ENCODE measurements at regions not wholly inside any gene's neighbourhood (a gene's known extent, or its start where the extent isn't known, plus 50 kb on each side); places are given as distances from the start of the nearest gene placed in this dataset.

- no peak for TF ChIP-seq REST (IDR thresholded peaks at IDR 0.05; ENCODE audit: unreplicated experiment)
- TF ChIP-seq, protein P1, sequence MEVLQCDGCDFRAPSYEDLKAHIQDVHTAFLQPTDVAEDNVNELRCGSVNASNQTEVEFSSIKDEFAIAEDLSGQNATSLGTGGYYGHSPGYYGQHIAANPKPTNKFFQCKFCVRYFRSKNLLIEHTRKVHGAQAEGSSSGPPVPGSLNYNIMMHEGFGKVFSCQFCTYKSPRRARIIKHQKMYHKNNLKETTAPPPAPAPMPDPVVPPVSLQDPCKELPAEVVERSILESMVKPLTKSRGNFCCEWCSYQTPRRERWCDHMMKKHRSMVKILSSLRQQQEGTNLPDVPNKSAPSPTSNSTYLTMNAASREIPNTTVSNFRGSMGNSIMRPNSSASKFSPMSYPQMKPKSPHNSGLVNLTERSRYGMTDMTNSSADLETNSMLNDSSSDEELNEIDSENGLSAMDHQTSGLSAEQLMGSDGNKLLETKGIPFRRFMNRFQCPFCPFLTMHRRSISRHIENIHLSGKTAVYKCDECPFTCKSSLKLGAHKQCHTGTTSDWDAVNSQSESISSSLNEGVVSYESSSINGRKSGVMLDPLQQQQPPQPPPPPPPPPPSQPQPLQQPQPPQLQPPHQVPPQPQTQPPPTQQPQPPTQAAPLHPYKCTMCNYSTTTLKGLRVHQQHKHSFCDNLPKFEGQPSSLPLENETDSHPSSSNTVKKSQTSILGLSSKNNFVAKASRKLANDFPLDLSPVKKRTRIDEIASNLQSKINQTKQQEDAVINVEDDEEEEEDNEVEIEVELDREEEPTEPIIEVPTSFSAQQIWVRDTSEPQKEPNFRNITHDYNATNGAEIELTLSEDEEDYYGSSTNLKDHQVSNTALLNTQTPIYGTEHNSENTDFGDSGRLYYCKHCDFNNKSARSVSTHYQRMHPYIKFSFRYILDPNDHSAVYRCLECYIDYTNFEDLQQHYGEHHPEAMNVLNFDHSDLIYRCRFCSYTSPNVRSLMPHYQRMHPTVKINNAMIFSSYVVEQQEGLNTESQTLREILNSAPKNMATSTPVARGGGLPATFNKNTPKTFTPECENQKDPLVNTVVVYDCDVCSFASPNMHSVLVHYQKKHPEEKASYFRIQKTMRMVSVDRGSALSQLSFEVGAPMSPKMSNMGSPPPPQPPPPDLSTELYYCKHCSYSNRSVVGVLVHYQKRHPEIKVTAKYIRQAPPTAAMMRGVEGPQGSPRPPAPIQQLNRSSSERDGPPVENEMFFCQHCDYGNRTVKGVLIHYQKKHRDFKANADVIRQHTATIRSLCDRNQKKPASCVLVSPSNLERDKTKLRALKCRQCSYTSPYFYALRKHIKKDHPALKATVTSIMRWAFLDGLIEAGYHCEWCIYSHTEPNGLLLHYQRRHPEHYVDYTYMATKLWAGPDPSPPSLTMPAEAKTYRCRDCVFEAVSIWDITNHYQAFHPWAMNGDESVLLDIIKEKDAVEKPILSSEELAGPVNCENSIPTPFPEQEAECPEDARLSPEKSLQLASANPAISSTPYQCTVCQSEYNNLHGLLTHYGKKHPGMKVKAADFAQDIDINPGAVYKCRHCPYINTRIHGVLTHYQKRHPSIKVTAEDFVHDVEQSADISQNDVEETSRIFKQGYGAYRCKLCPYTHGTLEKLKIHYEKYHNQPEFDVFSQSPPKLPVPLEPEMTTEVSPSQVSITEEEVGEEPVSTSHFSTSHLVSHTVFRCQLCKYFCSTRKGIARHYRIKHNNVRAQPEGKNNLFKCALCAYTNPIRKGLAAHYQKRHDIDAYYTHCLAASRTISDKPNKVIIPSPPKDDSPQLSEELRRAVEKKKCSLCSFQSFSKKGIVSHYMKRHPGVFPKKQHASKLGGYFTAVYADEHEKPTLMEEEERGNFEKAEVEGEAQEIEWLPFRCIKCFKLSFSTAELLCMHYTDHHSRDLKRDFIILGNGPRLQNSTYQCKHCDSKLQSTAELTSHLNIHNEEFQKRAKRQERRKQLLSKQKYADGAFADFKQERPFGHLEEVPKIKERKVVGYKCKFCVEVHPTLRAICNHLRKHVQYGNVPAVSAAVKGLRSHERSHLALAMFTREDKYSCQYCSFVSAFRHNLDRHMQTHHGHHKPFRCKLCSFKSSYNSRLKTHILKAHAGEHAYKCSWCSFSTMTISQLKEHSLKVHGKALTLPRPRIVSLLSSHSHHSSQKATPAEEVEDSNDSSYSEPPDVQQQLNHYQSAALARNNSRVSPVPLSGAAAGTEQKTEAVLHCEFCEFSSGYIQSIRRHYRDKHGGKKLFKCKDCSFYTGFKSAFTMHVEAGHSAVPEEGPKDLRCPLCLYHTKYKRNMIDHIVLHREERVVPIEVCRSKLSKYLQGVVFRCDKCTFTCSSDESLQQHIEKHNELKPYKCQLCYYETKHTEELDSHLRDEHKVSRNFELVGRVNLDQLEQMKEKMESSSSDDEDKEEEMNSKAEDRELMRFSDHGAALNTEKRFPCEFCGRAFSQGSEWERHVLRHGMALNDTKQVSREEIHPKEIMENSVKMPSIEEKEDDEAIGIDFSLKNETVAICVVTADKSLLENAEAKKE (CRISPR knock-in tag; IDR thresholded peaks at IDR 0.05): no peak
- no peak for TF ChIP-seq STAT1 (IDR thresholded peaks at IDR 0.05; ENCODE audit: unreplicated experiment)
- no peak for TF ChIP-seq ZNF114 (CRISPR knock-in tag; IDR thresholded peaks at IDR 0.05)
- TF ChIP-seq ETS1 (IDR thresholded peaks at IDR 0.05): no peak
- TF ChIP-seq EZH2phosphoT487 (IDR thresholded peaks at IDR 0.05; ENCODE audit: unreplicated experiment): no peak
- TF ChIP-seq JUNB (IDR thresholded peaks at IDR 0.05; ENCODE audit: unreplicated experiment): no peak
- no peak for TF ChIP-seq ZNF331 (CRISPR knock-in tag; IDR thresholded peaks at IDR 0.05; ENCODE audit: low read depth)
- TF ChIP-seq, protein P2, sequence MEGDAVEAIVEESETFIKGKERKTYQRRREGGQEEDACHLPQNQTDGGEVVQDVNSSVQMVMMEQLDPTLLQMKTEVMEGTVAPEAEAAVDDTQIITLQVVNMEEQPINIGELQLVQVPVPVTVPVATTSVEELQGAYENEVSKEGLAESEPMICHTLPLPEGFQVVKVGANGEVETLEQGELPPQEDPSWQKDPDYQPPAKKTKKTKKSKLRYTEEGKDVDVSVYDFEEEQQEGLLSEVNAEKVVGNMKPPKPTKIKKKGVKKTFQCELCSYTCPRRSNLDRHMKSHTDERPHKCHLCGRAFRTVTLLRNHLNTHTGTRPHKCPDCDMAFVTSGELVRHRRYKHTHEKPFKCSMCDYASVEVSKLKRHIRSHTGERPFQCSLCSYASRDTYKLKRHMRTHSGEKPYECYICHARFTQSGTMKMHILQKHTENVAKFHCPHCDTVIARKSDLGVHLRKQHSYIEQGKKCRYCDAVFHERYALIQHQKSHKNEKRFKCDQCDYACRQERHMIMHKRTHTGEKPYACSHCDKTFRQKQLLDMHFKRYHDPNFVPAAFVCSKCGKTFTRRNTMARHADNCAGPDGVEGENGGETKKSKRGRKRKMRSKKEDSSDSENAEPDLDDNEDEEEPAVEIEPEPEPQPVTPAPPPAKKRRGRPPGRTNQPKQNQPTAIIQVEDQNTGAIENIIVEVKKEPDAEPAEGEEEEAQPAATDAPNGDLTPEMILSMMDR (conservative IDR thresholded peaks at IDR 0.05; ENCODE audit: low read depth in 2 of 2): no peak
- TF ChIP-seq POLR2AphosphoS5 (IDR thresholded peaks at IDR 0.05; ENCODE audit: low read depth): no peak
- TF ChIP-seq CREB1 (CRISPR knock-in tag; IDR thresholded peaks at IDR 0.05; ENCODE audit: low read depth): no peak
- no peak for TF ChIP-seq EZH2 (IDR thresholded peaks at IDR 0.05; ENCODE audit: low read depth, unreplicated experiment)
- Histone ChIP-seq H3K36me3 (ENCODE audit: insufficient read depth) (no peaks in the 10 kb centered on the region), H4K20me1 (replicated peaks; ENCODE audit: insufficient read depth) (no peaks in the 10 kb centered on the region), H3K4me3 (no peak overlapping the region), H3F3A (replicated peaks; ENCODE audit: low read depth) (no peaks in the 10 kb centered on the region), H2AFZ (no peak overlapping the region; the same call in 1 of the 2 replicates), H3K27me3 (ENCODE audit: insufficient read depth) (no peaks in the 10 kb centered on the region), H3K9me2 (ENCODE audit: insufficient read depth) (no peaks in the 10 kb centered on the region), H3K79me2 (replicated peaks; ENCODE audit: insufficient read depth) (no peaks in the 10 kb centered on the region), H3K27ac (ENCODE audit: low read depth) (no peak overlapping the region), H3K4me2 (no peak overlapping the region), H3K4me1 (ENCODE audit: insufficient read depth) (no peaks in the 10 kb centered on the region)
- no peak overlapping the region for H3K27ac Mint-ChIP-seq
- no peaks in the 10 kb centered on the region for H3K9me3 Mint-ChIP-seq
- H3K4me3 Mint-ChIP-seq: no peak overlapping the region
- H3K27me3 Mint-ChIP-seq (ENCODE audit: insufficient read depth, low read depth, poor library complexity): no peaks in the 10 kb centered on the region
- H3K36me3 Mint-ChIP-seq (ENCODE audit: low read depth): no peaks in the 10 kb centered on the region
- H3K4me1 Mint-ChIP-seq: no peaks in the 10 kb centered on the region
- no peak for ATAC-seq
- DNase-seq (ENCODE audit: low spot score): no peak
Measured at GRCh38 chr7:83782628-83783027, 133.7 kb upstream of the SEMA3E start.

All from GM23338 (cell line).